Activated T-cell treated with anti-CD3 and anti-CD28 coated beads, Interleukin-2, amount 50 U/mL, for 72 hours (primary cell): ENCODE measurements at regions not wholly inside any gene's neighbourhood (a gene's known extent, or its start where the extent isn't known, plus 50 kb on each side); places are given as distances from the start of the nearest gene placed in this dataset.
A peak's percentile ranks its signal among the peaks of the same experiment; 100 is the strongest.

Experiments
- ATAC-seq, 2 donors: fragments of 150-1000 bp; cut with Tn5 transposase; replicated peaks in 1 of 2; 2 replicates each; pipeline ENCODE4 v1.10.0; 2021; ENCODE audit warnings: moderate library complexity in 2 of 2, mild to moderate bottlenecking in 1 of 2
- DNase-seq, 2 donors: peaks; one replicate each; pipeline ENCODE4 v3.0.0; 2021 to 2022; ENCODE audit warnings: mixed read lengths in 1 of 2
- H3K27ac Mint-ChIP-seq: one replicate; pipeline ENCODE4 v1.8.0; 2022; ENCODE audit warnings: mild to moderate bottlenecking, moderate library complexity, mixed read lengths
- H3K27me3 Mint-ChIP-seq: one replicate; pipeline ENCODE4 v1.8.0; 2022; ENCODE audit warnings: low read depth, mixed read lengths
- H3K36me3 Mint-ChIP-seq, 2 donors: one replicate each; pipeline ENCODE4 v1.8.0; 2022; ENCODE audit warnings: mixed read lengths in 2 of 2, mild to moderate bottlenecking in 1 of 2; ENCODE audit not compliant: insufficient read depth in 2 of 2
- H3K4me1 Mint-ChIP-seq: one replicate; pipeline ENCODE4 v1.8.0; 2022; ENCODE audit warnings: low read depth, mixed read lengths
- H3K4me3 Mint-ChIP-seq, 2 donors: one replicate each; pipeline ENCODE4 v1.8.0; 2022; ENCODE audit warnings: mild to moderate bottlenecking in 2 of 2, mixed read lengths in 2 of 2, moderate library complexity in 2 of 2
- H3K9me3 Mint-ChIP-seq, 2 donors: one replicate each; pipeline ENCODE4 v1.8.0; 2022; ENCODE audit warnings: mixed read lengths in 2 of 2

DNA sequence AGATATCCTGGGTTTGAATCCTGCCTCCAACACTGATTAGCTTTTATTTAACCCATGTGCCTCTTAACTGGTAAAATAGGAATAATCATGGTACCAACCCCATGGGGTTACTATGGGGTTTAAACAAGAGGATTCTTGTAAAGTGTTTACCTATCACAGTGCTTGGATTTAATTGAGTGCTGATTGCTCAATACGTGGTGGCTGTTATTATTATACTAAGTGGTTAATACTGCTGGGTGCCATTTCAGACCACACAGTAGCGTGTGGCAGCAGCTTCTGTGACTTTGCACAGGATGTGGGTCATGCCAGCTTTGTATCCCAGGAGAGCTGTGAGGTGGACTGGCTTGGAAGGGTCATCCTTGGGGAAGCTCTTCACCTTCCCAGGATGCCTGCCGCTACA, 177.2 kb downstream of the SEC23IP start:
- no peak for ATAC-seq

DNA sequence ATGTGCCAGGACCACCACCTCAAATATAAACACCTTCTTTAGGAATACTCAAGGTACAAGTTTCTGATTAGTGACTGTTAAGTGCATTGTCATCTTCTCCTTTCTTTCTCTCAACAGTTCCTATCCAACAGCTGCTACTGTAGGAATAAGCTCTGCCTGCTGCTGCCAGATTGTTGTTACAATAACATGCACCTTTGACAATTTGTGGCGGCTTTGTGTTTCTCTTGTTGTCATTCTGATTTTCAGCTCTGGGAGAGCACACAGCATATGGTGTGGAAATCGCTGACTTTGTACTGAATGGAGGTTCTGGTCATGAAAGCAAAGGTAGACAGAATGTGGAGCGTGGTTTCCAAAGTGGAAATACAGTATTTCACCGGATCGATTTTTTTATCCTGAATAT, 182.8 kb downstream of the SEC23IP start:
- H3K4me3 Mint-ChIP-seq, result no peak overlapping the region
- H3K36me3 Mint-ChIP-seq, result no peaks in the 10 kb centered on the region
- ATAC-seq, result no peak
- peaks cover 25% of the 10 kb centered on the region for H3K27me3 Mint-ChIP-seq
- no peak overlapping the region for H3K27ac Mint-ChIP-seq
- peaks cover 0 to 3% of the 10 kb centered on the region in 2 donors for H3K9me3 Mint-ChIP-seq
- no peaks in the 10 kb centered on the region for H3K4me1 Mint-ChIP-seq
- DNase-seq, result no peak

More for the DNA sequence above, 177.2 kb downstream of the SEC23IP start:
- DNase-seq, result no peak
- Mint-ChIP-seq H3K4me1 (no peaks in the 10 kb centered on the region), H3K27me3 (peaks cover 17% of the 10 kb centered on the region), H3K27ac (no peak overlapping the region), H3K4me3 (no peak overlapping the region), H3K9me3 (peaks cover 2 to 5% of the 10 kb centered on the region in 2 donors), H3K36me3 (no peaks in the 10 kb centered on the region)

GRCh38 chr10:120076996-120077706, 184.6 kb downstream of the SEC23IP start:
- no peaks in the 10 kb centered on the region for H3K36me3 Mint-ChIP-seq
- ATAC-seq (no peak), DNase-seq (no peak)
- H3K9me3 Mint-ChIP-seq, result peaks cover 0 to 3% of the 10 kb centered on the region in 2 donors
- no peak overlapping the region for H3K4me3 Mint-ChIP-seq
- no peaks in the 10 kb centered on the region for H3K4me1 Mint-ChIP-seq
- peaks cover 19% of the 10 kb centered on the region for H3K27me3 Mint-ChIP-seq
- no peak overlapping the region for H3K27ac Mint-ChIP-seq

- peaks cover 19% of the 10 kb centered on the region for H3K27me3 Mint-ChIP-seq
- DNase-seq (peak in 1 of 2 donors; percentile 1), ATAC-seq (peak; percentile 57 to 66)
- H3K27ac Mint-ChIP-seq, result no peak overlapping the region
- no peaks in the 10 kb centered on the region for H3K4me1 Mint-ChIP-seq
- H3K36me3 Mint-ChIP-seq, result no peaks in the 10 kb centered on the region
- peaks cover 0 to 3% of the 10 kb centered on the region in 2 donors for H3K9me3 Mint-ChIP-seq
- no peak overlapping the region for H3K4me3 Mint-ChIP-seq
These were observed 185.4 kb downstream of the SEC23IP start for GRCh38 chr10:120077707-120078492.

DNA sequence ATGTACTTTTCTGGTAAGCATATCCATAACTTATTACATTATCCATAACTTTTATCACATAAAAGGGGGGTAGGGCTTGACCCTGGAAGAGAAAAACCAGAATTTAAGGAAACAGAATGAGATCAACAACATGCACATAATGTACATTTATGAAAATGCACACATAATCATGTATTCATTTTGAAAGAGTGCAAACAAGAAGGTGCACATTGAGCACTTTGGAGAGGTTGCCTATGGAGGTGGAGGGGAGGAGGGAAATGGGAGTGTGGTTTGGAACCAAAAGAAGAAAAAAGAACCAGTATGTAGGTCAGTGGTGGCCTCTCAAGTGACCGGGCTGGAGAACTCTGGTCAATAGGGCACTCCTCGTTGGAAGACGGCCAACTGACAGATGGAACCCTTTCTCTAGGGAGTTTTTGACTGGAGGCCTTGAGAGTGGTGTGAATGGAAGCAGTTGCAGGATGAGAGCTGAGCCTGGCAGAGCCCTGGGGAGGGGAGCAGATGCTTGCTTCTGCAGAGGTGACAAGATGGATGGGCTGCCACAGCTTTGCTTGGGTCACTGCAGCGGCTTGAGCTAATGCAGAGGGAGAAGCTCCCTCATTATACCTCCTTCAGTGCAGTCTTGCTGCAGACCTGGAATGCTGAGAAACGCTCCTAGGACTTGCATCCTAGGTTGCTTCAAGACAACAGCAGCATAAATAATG, 192.7 kb downstream of the SEC23IP start:
- H3K27ac Mint-ChIP-seq, result no peak overlapping the region
- DNase-seq (no peak), ATAC-seq (no peak)
- H3K4me3 Mint-ChIP-seq, result no peak overlapping the region
- H3K4me1 Mint-ChIP-seq, result no peaks in the 10 kb centered on the region
- H3K36me3 Mint-ChIP-seq, result no peaks in the 10 kb centered on the region
- peaks cover 0 to 2% of the 10 kb centered on the region in 2 donors for H3K9me3 Mint-ChIP-seq
- H3K27me3 Mint-ChIP-seq, result no peaks in the 10 kb centered on the region

- DNase-seq, result no peak
- no peak overlapping the region for H3K27ac Mint-ChIP-seq
- no peaks in the 10 kb centered on the region for H3K4me1 Mint-ChIP-seq
- no peaks in the 10 kb centered on the region for H3K36me3 Mint-ChIP-seq
- H3K9me3 Mint-ChIP-seq, result peaks cover 0 to 2% of the 10 kb centered on the region in 2 donors
- ATAC-seq, result no peak
- peaks cover 3% of the 10 kb centered on the region for H3K27me3 Mint-ChIP-seq
- H3K4me3 Mint-ChIP-seq, result no peak overlapping the region
These were observed 193.5 kb downstream of the SEC23IP start for GRCh38 chr10:120086066-120086465.

DNA sequence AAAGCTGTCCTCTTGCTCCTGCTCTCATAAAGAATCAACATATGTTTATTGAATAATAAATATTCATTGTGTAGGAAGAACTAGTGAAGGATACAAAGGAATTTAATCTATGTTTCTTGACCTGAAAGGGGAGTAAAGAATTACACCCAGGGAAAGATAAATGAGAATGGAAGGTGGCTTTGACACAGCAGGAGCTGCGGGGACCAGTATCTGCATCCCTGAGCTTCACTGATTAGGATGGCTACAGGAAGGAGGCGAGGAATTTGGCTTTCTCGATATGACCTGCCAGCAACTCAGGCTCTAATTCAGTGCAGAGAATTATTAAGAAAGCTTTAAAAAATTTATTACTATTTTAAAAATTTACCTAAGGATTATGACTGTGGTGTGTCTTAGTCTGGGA, 194.6 kb downstream of the SEC23IP start:
- H3K4me1 Mint-ChIP-seq, result no peaks in the 10 kb centered on the region
- H3K36me3 Mint-ChIP-seq, result no peaks in the 10 kb centered on the region
- peaks cover 6% of the 10 kb centered on the region for H3K27me3 Mint-ChIP-seq
- no peak overlapping the region for H3K4me3 Mint-ChIP-seq
- peaks cover 0 to 2% of the 10 kb centered on the region in 2 donors for H3K9me3 Mint-ChIP-seq
- DNase-seq (no peak), ATAC-seq (no peak)
- no peak overlapping the region for H3K27ac Mint-ChIP-seq

DNA sequence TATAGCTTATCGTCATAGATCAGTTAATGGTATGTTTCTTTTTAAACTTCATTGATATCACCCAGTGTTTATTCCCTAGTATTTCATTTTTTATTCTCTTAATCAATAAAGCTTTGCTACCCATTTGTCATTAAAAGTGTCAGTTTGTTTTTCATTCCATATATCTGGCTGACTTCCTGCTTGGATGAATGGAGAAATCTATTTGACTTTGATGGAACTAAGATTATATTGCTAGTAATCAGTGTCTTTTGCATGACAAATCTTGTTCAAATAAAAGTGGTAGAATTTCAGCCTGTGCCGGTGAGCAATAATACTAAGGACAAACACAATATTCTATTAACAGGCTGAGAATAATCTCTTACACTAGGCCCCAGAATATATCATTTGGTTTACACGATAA, 203.3 kb downstream of the SEC23IP start:
- Mint-ChIP-seq H3K9me3 (peaks cover 0 to 1% of the 10 kb centered on the region in 2 donors), H3K27me3 (peaks cover 12% of the 10 kb centered on the region), H3K36me3 (no peaks in the 10 kb centered on the region), H3K4me3 (no peak overlapping the region), H3K27ac (no peak overlapping the region), H3K4me1 (peaks cover 8% of the 10 kb centered on the region)
- DNase-seq (no peak), ATAC-seq (no peak)

- Mint-ChIP-seq H3K27me3 (peaks cover 22% of the 10 kb centered on the region), H3K4me3 (no peak overlapping the region), H3K9me3 (peaks cover 0 to 1% of the 10 kb centered on the region in 2 donors), H3K27ac (no peak overlapping the region), H3K36me3 (no peaks in the 10 kb centered on the region), H3K4me1 (peaks cover 8% of the 10 kb centered on the region)
- DNase-seq, result no peak
- ATAC-seq, result no peak
These were observed 205.2 kb downstream of the SEC23IP start for GRCh38 chr10:120097766-120098165.

- Mint-ChIP-seq H3K36me3 (no peaks in the 10 kb centered on the region), H3K9me3 (peaks cover 0 to 1% of the 10 kb centered on the region in 2 donors), H3K27ac (no peak overlapping the region), H3K4me3 (no peak overlapping the region), H3K4me1 (peaks cover 8% of the 10 kb centered on the region), H3K27me3 (peaks cover 22% of the 10 kb centered on the region)
- ATAC-seq, result no peak
- DNase-seq, result no peak
These were observed 205.9 kb downstream of the SEC23IP start for GRCh38 chr10:120098232-120098930.

- DNase-seq (no peak), ATAC-seq (no peak)
- Mint-ChIP-seq H3K27ac (no peak overlapping the region), H3K36me3 (no peaks in the 10 kb centered on the region), H3K9me3 (no peaks in the 10 kb centered on the region), H3K27me3 (peaks cover 29% of the 10 kb centered on the region), H3K4me1 (no peaks in the 10 kb centered on the region), H3K4me3 (no peak overlapping the region)
These were observed 211.4 kb downstream of the SEC23IP start for GRCh38 chr10:120103738-120104560.

GRCh38 chr10:120105001-120105400, 212.5 kb downstream of the SEC23IP start:
- DNase-seq, result no peak
- no peaks in the 10 kb centered on the region for H3K36me3 Mint-ChIP-seq
- H3K4me1 Mint-ChIP-seq, result no peaks in the 10 kb centered on the region

More at GRCh38 chr10:120105001-120105400, 212.5 kb downstream of the SEC23IP start:
- H3K4me3 Mint-ChIP-seq, result no peak overlapping the region
- no peak for ATAC-seq
- no peak overlapping the region for H3K27ac Mint-ChIP-seq
- peaks cover 22% of the 10 kb centered on the region for H3K27me3 Mint-ChIP-seq
- no peaks in the 10 kb centered on the region for H3K9me3 Mint-ChIP-seq
